ENCODE measurements at regions not wholly inside any gene's neighbourhood (a gene's known extent, or its start where the extent isn't known, plus 50 kb on each side); places are given as distances from the start of the nearest gene placed in this dataset.

- no peaks in the 10 kb centered on the region for H3K79me1 ChIP-seq (ENCODE audit: low read depth in 1 of 2, low read length in 2 of 2)
- no peak for TF ChIP-seq MXI1 (IDR thresholded peaks at IDR 0.05; ENCODE audit: borderline replicate concordance, low read depth, low read length)
- TF ChIP-seq CEBPB (IDR thresholded peaks at IDR 0.05; ENCODE audit: low read depth, low read length) = no peak
- TF ChIP-seq SMC3 (IDR thresholded peaks at IDR 0.05; ENCODE audit: low read depth, low read length) = no peak
- TF ChIP-seq MAZ (IDR thresholded peaks at IDR 0.05; ENCODE audit: borderline replicate concordance, low read depth, low read length) = no peak
- TF ChIP-seq RAD21 (IDR thresholded peaks at IDR 0.05; ENCODE audit: low read length) = no peak
- TF ChIP-seq CTCF (conservative IDR thresholded peaks at IDR 0.05; ENCODE audit: low read depth, low read length) = no peak
- TF ChIP-seq RCOR1 (IDR thresholded peaks at IDR 0.05; ENCODE audit: insufficient replicate concordance, low read length) = no peak
- TF ChIP-seq ELK1 (IDR thresholded peaks at IDR 0.05; ENCODE audit: borderline replicate concordance, low read depth, low read length) = no peak
- TF ChIP-seq RFX5 (IDR thresholded peaks at IDR 0.05; ENCODE audit: low read depth, low read length) = no peak
- TF ChIP-seq CHD1 (IDR thresholded peaks at IDR 0.05; ENCODE audit: low read depth, low read length) = no peak
- TF ChIP-seq USF2 (IDR thresholded peaks at IDR 0.05; ENCODE audit: low read depth, low read length) = no peak
- no peak for TF ChIP-seq POLR2A (IDR thresholded peaks at IDR 0.05; ENCODE audit: low read depth, low read length)
- TF ChIP-seq MAFK (IDR thresholded peaks at IDR 0.05; ENCODE audit: low read depth, low read length) = no peak
- TF ChIP-seq NFE2L2 (IDR thresholded peaks at IDR 0.05; ENCODE audit: low read depth, low read length) = no peak
- no peak for TF ChIP-seq BHLHE40 (IDR thresholded peaks at IDR 0.05; ENCODE audit: low read depth, low read length)
- TF ChIP-seq FOS (IDR thresholded peaks at IDR 0.05; ENCODE audit: low read depth, low read length) = no peak
- DNase-seq (no peak), ATAC-seq (ENCODE audit: low read depth) (no peak)
- no peak overlapping the region for H3K9ac ChIP-seq (ENCODE audit: low read depth, low read length)
- ChIA-PET CTCF (no interaction called here), POLR2A (ENCODE audit: unreplicated experiment) (no interaction called here)
- H3K23ac ChIP-seq (ENCODE audit: low read depth, low read length) = no peak overlapping the region
- no peak overlapping the region for H4K5ac ChIP-seq (ENCODE audit: low read depth, low read length)
- no peak overlapping the region for H2BK20ac ChIP-seq (ENCODE audit: low read depth, low read length)
- no peak overlapping the region for H3K27ac ChIP-seq (ENCODE audit: insufficient read depth, low read length)
- no peak overlapping the region for H4K8ac ChIP-seq (ENCODE audit: low read depth in 2 of 2, low read length in 2 of 2)
- H3K9me3 ChIP-seq (ENCODE audit: control insufficient read depth, insufficient read depth, low read length) = peaks cover 16% of the 10 kb centered on the region
- H3K18ac ChIP-seq (ENCODE audit: low read depth, low read length) = no peak overlapping the region
- intact Hi-C loops (cut with micrococcal nuclease) (no loop called here), in situ Hi-C loops (cut with MboI; ENCODE audit: low sequenced_read_pairs) (no loop called here), dilution Hi-C loops (cut with HindIII; ENCODE audit: low sequenced_read_pairs, unreplicated experiment) (no loop called here)
- no peaks in the 10 kb centered on the region for H3K9me1 ChIP-seq (ENCODE audit: insufficient read depth, low read length)
- H2BK15ac ChIP-seq (ENCODE audit: low read depth, low read length) = no peak overlapping the region
- H3K4ac ChIP-seq (ENCODE audit: low read depth, low read length) = no peak overlapping the region
- no peak overlapping the region for H3K56ac ChIP-seq (ENCODE audit: extremely low read depth, insufficient read depth, low read length)
- H2BK5ac ChIP-seq (ENCODE audit: low read depth, low read length, poor library complexity, severe bottlenecking) = no peak overlapping the region
- H4K91ac ChIP-seq (ENCODE audit: insufficient read depth, low read depth, low read length) = no peak overlapping the region
- no peaks in the 10 kb centered on the region for H3K36me3 ChIP-seq (ENCODE audit: control insufficient read depth, insufficient read depth, low read length)
- no TSS peak for BruUV-seq (replicated peaks)
- no peak overlapping the region for H2AK5ac ChIP-seq (ENCODE audit: low read depth, low read length)
- H2AK9ac ChIP-seq (replicated peaks; ENCODE audit: low read depth, low read length, poor library complexity) = no peak overlapping the region
- no peaks in the 10 kb centered on the region for H3K27me3 ChIP-seq (ENCODE audit: control insufficient read depth, insufficient read depth, low read length)
- H3K4me1 ChIP-seq (ENCODE audit: control insufficient read depth, insufficient read depth, low read length) = no peaks in the 10 kb centered on the region
- no peak overlapping the region for H3K4me2 ChIP-seq (ENCODE audit: low read depth, low read length)
- H2AFZ ChIP-seq (replicated peaks; ENCODE audit: low read length, poor library complexity) = no peak overlapping the region
- no peak overlapping the region for H2BK120ac ChIP-seq (ENCODE audit: low read depth, low read length)
- WGBS, 2 experiments (ENCODE audit: extremely low coverage in 2 of 2, insufficient read length in 1 of 2) = 20% methylated on average over 1 of the region's 3 CpGs; no CpG with 5 or more reads in 1 of the 2 experiments
- H3K14ac ChIP-seq (replicated peaks; ENCODE audit: low read depth, low read length) = no peak overlapping the region
- H3K4me3 ChIP-seq (ENCODE audit: insufficient read depth, low read depth, low read length) = no peak overlapping the region
- H4K20me1 ChIP-seq (ENCODE audit: insufficient read depth, low read length) = no peaks in the 10 kb centered on the region
Measured at GRCh38 chr5:63029891-63030290, 451.3 kb downstream of the LRRC70 start.

Measured in IMR-90 (cell line).